Esophagus (tissue), 2 donors: ENCODE measurements at regions not wholly inside any gene's neighbourhood (a gene's known extent, or its start where the extent isn't known, plus 50 kb on each side); places are given as distances from the start of the nearest gene placed in this dataset.

Experiments used
- H3K27ac ChIP-seq, 2 donors: one replicate each; pipeline ENCODE4 v1.5.1; 2013; ENCODE audit warnings: low read depth in 2 of 2, mild to moderate bottlenecking in 2 of 2, inconsistent platforms in 1 of 2, low read length in 1 of 2, moderate library complexity in 1 of 2
- H3K27me3 ChIP-seq, 2 donors: one replicate each; pipeline ENCODE4 v1.6.1; 2013; ENCODE audit warnings: low read length in 2 of 2, control low read depth in 1 of 2, mild to moderate bottlenecking in 1 of 2; ENCODE audit not compliant: insufficient read depth in 2 of 2, control insufficient read depth in 1 of 2
- H3K36me3 ChIP-seq, 2 donors: one replicate each; pipeline ENCODE4 v1.6.1; 2013; ENCODE audit warnings: low read length in 1 of 2; ENCODE audit not compliant: control insufficient read depth in 2 of 2, insufficient read depth in 2 of 2
- H3K4me1 ChIP-seq, 2 donors: one replicate each; pipeline ENCODE4 v1.6.1; 2013; ENCODE audit warnings: low read length in 1 of 2; ENCODE audit not compliant: control insufficient read depth in 2 of 2, insufficient read depth in 2 of 2
- H3K4me3 ChIP-seq, 2 donors: one replicate each; pipeline ENCODE4 v1.5.1; 2013; ENCODE audit warnings: low read length in 2 of 2, mild to moderate bottlenecking in 2 of 2, low read depth in 1 of 2, moderate library complexity in 1 of 2
- H3K9me3 ChIP-seq, 2 donors: one replicate each; pipeline ENCODE4 v1.6.1; 2013; ENCODE audit warnings: mild to moderate bottlenecking in 2 of 2, low read depth in 1 of 2, low read length in 1 of 2, moderate library complexity in 1 of 2; ENCODE audit not compliant: control insufficient read depth in 2 of 2, insufficient read depth in 1 of 2
- WGBS, 2 donors: extraction: QIAGEN DNeasy Blood & Tissue Kit; methylation state at CpG; one replicate each; pipeline ENCODE4 v1.1.7; 2013; 5-methylcytosine and 5-hydroxymethylcytosine counted together
- donor health status: healthy with polysubstance abuse.
- donor health status: Bipolar disorder and iron deficiency.

- no peaks in the 10 kb centered on the region for H3K9me3 ChIP-seq
- peaks cover 0 to 2% of the 10 kb centered on the region in 2 donors for H3K27me3 ChIP-seq
- H3K27ac ChIP-seq = no peak overlapping the region
- H3K4me1 ChIP-seq = no peaks in the 10 kb centered on the region
- H3K4me3 ChIP-seq = no peak overlapping the region
- WGBS, 2 donors = 85 to 89% methylated on average over 2 of the region's 2 CpGs
- H3K36me3 ChIP-seq = no peaks in the 10 kb centered on the region
Observed at GRCh38 chr6:154561750-154562149, 51.3 kb upstream of the CNKSR3 start.

DNA sequence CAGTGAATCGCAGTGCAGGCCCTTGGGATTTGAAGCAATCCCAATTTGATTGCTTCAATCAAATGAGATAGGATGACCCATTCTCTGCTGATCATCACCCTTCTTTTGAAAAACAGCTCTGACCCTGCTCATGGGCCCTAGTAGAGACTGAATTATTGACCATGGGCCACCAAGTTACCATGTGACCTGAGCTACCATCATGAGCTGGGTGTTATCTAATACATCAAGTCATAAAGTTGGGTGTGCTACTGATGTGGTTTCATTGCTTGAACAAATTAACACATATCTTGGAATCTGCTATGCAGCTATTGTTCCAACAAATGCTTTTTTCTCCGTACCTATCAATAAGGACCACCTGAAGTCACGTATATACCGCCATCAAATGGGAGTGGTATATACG, 54.8 kb upstream of the CNKSR3 start:
- H3K4me1 ChIP-seq = no peaks in the 10 kb centered on the region
- H3K4me3 ChIP-seq = no peak overlapping the region
- H3K27ac ChIP-seq = no peak overlapping the region
- peaks cover 0 to 2% of the 10 kb centered on the region in 2 donors for H3K27me3 ChIP-seq
- WGBS, 2 donors = 94% methylated on average over 5 of the region's 5 CpGs
- H3K9me3 ChIP-seq = no peaks in the 10 kb centered on the region
- H3K36me3 ChIP-seq = no peaks in the 10 kb centered on the region

GRCh38 chr6:154566866-154567265, 56.4 kb upstream of the CNKSR3 start:
- no peak overlapping the region for H3K4me3 ChIP-seq
- H3K27me3 ChIP-seq = peaks cover 0 to 2% of the 10 kb centered on the region in 2 donors
- no peaks in the 10 kb centered on the region for H3K9me3 ChIP-seq
- no peaks in the 10 kb centered on the region for H3K4me1 ChIP-seq
- H3K36me3 ChIP-seq = no peaks in the 10 kb centered on the region
- WGBS, 2 donors = 83 to 89% methylated on average over 2 of the region's 2 CpGs
- H3K27ac ChIP-seq = no peak overlapping the region

DNA sequence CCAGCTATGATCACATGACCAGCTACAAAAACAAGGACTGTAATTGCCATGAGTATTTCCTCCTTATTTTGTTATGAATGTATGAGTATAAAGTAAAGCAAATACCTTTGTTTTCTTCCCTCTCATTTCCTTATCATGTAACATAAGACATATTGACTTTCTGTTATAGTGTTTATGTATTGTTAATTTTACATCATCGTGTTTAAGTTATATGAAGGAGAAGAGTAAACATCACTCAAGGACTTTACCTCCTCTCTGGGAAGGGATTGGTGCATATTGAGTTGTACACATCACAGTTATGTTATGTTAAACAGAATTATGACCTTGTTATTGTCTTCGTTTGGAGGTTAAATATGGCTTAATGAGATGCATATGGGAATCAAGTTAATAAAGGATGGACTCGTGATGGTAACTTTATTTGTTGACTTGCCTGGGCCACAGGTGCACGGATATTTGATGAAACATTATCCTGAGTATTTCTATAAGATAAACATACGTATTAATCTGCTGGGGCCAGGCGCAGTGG, 57.3 kb upstream of the CNKSR3 start:
- no peaks in the 10 kb centered on the region for H3K36me3 ChIP-seq
- H3K4me3 ChIP-seq = no peak overlapping the region
- no peak overlapping the region for H3K27ac ChIP-seq
- no peaks in the 10 kb centered on the region for H3K9me3 ChIP-seq
- peaks cover 0 to under 1% of the 10 kb centered on the region in 2 donors for H3K27me3 ChIP-seq
- WGBS, 2 donors = 78 to 87% methylated on average over 6 of the region's 6 CpGs
- H3K4me1 ChIP-seq = no peaks in the 10 kb centered on the region

GRCh38 chr6:154569156-154569862, 58.8 kb upstream of the CNKSR3 start:
- Histone ChIP-seq H3K4me1 (no peaks in the 10 kb centered on the region), H3K36me3 (no peaks in the 10 kb centered on the region), H3K4me3 (no peak overlapping the region), H3K27me3 (no peaks in the 10 kb centered on the region), H3K27ac (no peak overlapping the region), H3K9me3 (no peaks in the 10 kb centered on the region)
- WGBS, 2 donors = 37 to 54% methylated on average over 3 of the region's 3 CpGs

DNA sequence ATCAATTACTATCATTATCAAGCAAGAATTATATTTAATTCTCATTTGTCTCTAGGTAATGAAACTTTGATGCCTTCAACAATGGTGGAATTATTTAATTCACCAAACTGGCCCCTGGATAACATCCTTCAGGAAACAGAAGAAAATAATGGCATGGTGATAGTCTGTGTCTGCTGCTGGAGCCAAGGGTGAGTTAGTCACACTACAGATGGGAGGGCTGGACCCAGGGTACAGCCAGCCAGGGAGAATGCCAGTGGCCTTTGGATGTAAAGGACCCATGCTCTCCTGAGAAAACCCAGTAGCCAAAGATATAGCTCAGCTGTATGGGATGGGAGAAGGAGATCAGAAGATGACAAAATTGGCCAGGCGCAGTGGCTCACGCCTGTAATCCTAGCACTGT, 60.0 kb upstream of the CNKSR3 start:
- Histone ChIP-seq H3K27ac (no peak overlapping the region), H3K4me1 (no peaks in the 10 kb centered on the region), H3K36me3 (no peaks in the 10 kb centered on the region), H3K27me3 (no peaks in the 10 kb centered on the region), H3K9me3 (no peaks in the 10 kb centered on the region), H3K4me3 (no peak overlapping the region)
- 91 to 98% methylated on average over 2 of the region's 2 CpGs for WGBS, 2 donors

DNA sequence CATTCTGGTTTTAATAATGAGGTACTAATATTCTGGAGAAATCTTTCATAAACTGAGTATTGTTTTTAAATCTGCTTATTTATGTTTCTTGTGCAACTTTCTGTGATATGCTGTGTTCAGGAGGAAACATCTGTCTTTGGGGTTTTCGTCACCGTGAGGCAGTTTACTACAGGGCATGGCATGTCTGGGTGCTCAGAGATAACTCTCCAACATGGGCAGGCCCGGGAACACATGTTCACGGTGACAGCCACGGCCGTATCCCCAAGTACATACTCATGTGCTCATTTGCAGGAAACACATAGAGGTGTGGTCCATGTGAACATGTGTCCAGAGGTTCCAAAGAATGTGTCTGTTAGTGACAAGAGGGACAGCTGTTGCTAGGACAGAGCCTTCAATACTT, 62.1 kb upstream of the CNKSR3 start:
- H3K9me3 ChIP-seq = no peaks in the 10 kb centered on the region
- no peaks in the 10 kb centered on the region for H3K27me3 ChIP-seq
- WGBS, 2 donors = 61 to 64% methylated on average over 6 of the region's 6 CpGs
- H3K27ac ChIP-seq = no peak overlapping the region
- no peak overlapping the region for H3K4me3 ChIP-seq
- H3K4me1 ChIP-seq = no peaks in the 10 kb centered on the region
- no peaks in the 10 kb centered on the region for H3K36me3 ChIP-seq

- H3K4me1 ChIP-seq = peaks cover 0 to 6% of the 10 kb centered on the region in 2 donors
- H3K4me3 ChIP-seq = no peak overlapping the region
- H3K9me3 ChIP-seq = no peaks in the 10 kb centered on the region
- H3K27ac ChIP-seq = no peak overlapping the region
- no peaks in the 10 kb centered on the region for H3K27me3 ChIP-seq
- H3K36me3 ChIP-seq = no peaks in the 10 kb centered on the region
- 62 to 70% methylated on average over 3 of the region's 3 CpGs for WGBS, 2 donors
Observed at GRCh38 chr6:154578004-154578559, 67.6 kb upstream of the CNKSR3 start.

DNA sequence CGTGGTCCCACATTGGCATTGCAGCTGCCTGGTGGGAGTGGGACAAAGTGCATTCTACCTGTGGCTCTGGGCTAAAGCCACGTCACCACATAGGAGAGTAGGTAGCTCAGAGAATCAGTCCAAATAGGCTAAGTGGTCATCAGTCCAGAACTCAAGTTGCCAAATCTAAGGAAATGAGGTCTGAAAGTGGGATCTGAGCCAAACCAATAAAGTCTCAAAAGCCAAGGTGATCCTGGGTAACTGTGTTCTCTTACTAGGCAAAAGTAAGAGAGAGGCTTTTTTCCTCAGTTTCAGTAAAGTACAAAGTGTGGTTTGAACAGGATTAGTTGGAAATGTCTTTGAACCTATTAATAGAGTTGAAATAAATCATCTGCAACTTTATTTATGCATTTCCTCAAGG, 68.6 kb upstream of the CNKSR3 start:
- H3K9me3 ChIP-seq = no peaks in the 10 kb centered on the region
- 72 to 77% methylated on average over 2 of the region's 2 CpGs for WGBS, 2 donors

DNA sequence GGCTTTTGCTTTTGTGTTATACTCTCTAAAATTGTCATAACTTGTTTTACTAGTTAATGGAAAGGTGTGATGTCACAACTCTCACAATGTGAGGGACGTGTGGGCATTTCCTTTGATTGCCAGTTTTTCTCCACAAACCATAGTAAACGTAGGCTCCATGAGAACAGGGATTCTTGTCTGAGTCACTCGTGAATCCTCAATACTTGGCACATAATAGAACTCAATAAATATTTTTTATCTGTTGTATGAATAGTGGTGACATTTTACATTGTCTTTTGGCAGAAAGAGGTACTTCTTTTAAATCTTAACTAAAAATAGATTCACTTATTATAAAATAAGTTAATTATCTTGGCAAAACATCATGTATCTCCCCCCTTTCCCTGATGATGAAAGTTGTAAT, 69.0 kb upstream of the CNKSR3 start:
- no peak overlapping the region for H3K27ac ChIP-seq
- H3K4me1 ChIP-seq = peaks cover 0 to 6% of the 10 kb centered on the region in 2 donors
- no peaks in the 10 kb centered on the region for H3K36me3 ChIP-seq
- no peaks in the 10 kb centered on the region for H3K9me3 ChIP-seq
- WGBS, 2 donors = 33 to 37% methylated on average over 3 of the region's 3 CpGs
- H3K27me3 ChIP-seq = no peaks in the 10 kb centered on the region
- H3K4me3 ChIP-seq = no peak overlapping the region

More for the DNA sequence above, 68.6 kb upstream of the CNKSR3 start:
- peaks cover 0 to 6% of the 10 kb centered on the region in 2 donors for H3K4me1 ChIP-seq
- no peaks in the 10 kb centered on the region for H3K27me3 ChIP-seq
- H3K4me3 ChIP-seq = no peak overlapping the region
- no peaks in the 10 kb centered on the region for H3K36me3 ChIP-seq
- no peak overlapping the region for H3K27ac ChIP-seq
